ENCODE measurements at regions not wholly inside any gene's neighbourhood (a gene's known extent, or its start where the extent isn't known, plus 50 kb on each side); places are given as distances from the start of the nearest gene placed in this dataset.

DNA sequence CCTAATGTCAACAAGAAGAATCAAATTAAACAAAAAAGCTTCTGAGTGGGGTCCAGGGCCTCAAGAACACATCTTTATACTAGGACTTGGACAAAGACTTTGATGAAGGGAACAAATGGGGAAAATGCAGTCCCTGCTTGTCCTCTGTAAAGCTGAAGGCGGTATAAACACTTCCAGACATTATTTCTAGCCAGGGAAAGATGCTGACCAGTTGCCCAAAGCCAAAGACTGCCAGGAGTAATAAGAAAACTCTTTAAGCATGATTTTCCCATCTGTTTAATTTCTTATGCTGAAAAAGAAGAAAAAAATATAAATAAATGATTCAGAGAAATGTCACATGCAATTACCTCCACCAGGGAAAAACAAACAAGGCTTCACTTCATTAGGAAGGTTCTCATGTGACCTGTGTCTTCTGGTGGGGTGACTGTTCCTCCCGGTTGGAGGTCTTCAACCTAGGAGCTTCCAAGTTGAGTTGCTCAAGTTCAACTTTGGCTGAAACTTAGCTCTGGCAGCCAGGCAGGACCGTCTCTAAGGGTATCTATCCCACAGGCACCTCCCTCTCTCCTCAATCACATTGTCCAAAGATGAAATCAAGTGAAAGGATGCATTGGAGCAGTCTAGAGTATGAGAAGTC, 65.2 kb upstream of the KCNE2 start:
- H3K4me3 ChIP-seq (ENCODE audit: low read depth, low read length) = no peak overlapping the region
- TF ChIP-seq, protein P1, sequence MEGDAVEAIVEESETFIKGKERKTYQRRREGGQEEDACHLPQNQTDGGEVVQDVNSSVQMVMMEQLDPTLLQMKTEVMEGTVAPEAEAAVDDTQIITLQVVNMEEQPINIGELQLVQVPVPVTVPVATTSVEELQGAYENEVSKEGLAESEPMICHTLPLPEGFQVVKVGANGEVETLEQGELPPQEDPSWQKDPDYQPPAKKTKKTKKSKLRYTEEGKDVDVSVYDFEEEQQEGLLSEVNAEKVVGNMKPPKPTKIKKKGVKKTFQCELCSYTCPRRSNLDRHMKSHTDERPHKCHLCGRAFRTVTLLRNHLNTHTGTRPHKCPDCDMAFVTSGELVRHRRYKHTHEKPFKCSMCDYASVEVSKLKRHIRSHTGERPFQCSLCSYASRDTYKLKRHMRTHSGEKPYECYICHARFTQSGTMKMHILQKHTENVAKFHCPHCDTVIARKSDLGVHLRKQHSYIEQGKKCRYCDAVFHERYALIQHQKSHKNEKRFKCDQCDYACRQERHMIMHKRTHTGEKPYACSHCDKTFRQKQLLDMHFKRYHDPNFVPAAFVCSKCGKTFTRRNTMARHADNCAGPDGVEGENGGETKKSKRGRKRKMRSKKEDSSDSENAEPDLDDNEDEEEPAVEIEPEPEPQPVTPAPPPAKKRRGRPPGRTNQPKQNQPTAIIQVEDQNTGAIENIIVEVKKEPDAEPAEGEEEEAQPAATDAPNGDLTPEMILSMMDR (IDR thresholded peaks at IDR 0.05; ENCODE audit: borderline replicate concordance, insufficient read depth, low read depth, low read length) = no peak

DNA sequence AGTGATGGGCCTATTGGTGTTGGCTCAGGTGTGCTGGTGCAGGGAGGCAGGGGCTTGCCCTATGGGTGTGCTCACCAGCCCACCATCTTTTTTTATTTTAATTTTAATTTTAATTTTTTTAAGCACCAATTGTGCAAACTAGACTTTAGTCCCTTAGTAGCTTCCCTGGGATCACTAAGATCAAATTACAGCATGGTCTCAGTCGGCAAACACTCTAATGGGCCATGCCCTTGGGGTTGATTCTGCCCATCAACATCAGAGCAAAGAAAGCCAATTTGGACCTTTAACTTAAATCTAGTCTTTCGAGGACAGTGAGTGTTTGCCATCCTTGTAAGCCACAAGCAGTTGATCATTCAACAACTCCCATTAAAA, 64.7 kb upstream of the KCNE2 start:
- no peak overlapping the region for H3K4me3 ChIP-seq (ENCODE audit: low read depth, low read length)
- TF ChIP-seq, protein P1 (IDR thresholded peaks at IDR 0.05; ENCODE audit: borderline replicate concordance, insufficient read depth, low read depth, low read length) = no peak

DNA sequence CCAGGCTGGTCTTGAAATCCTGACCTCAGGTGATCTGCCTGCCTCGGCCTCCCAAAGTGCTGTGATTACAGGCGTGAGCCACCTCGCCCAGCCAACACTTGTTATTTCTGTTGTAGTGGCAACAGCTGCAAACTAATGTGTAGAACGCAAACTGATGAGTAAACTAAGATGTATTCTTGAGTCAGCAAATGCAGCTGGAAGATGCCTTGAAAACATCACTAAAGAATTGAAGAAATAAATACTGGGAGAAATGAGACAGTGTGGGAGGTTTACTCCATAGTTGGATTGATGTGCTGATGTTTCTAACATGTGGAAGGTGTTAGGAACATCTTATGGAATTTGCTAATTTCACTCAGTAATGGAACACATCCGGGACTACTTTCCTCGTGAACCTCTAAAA, 61.3 kb upstream of the KCNE2 start:
- no peak overlapping the region for H3K4me3 ChIP-seq (ENCODE audit: low read depth, low read length)

DNA sequence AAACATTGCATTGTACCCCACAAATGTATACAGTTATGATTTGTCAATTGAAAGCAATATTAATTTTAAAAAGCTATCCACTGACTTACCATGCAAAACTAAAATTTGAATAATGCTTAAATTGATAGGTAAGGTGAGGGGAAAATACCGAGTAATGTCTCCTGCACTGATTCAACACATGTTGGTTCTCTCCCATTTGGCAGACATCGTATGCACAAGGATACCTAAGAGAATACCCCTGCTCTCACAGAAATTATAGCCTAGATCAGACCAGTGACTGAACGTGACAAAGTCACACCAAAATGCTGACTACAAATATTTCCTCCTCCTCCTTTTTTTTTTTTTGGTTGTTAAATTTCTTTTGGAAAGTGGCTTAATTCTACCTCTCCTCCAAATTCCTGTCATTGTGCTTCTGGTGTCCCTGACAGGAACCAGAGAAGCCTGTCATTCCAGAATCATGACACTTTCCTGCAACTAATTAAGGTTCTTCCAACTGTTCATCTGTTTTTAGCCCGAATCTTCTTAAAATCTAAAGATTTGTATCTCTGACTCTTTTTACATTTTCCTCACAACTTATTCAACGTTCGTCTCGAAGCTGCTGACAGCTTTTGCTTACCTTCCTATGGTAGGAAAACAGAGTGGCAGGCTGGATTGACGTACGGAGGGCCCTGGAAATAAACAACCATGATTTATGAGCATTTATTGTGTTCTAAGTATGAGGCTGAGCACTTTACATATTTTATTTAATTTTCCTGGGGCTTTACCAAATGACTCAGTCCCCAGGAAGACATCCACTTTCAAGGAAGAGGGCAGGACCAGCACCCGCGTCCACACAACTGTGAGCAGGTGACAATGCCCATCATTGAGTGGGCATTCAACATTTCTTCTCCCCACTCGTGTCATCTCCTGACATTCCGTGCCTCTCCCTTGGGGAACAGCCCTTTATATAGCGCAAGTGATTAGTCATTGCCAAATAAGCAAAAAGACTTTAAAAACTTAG, 57.9 kb upstream of the KCNE2 start:
- no peak overlapping the region for H3K4me3 ChIP-seq (ENCODE audit: low read depth, low read length)
- TF ChIP-seq, protein P1 (IDR thresholded peaks at IDR 0.05; ENCODE audit: borderline replicate concordance, insufficient read depth, low read depth, low read length) = no peak

More for the DNA sequence above, 61.3 kb upstream of the KCNE2 start:
- TF ChIP-seq, protein P1 (IDR thresholded peaks at IDR 0.05; ENCODE audit: borderline replicate concordance, insufficient read depth, low read depth, low read length) = no peak

DNA sequence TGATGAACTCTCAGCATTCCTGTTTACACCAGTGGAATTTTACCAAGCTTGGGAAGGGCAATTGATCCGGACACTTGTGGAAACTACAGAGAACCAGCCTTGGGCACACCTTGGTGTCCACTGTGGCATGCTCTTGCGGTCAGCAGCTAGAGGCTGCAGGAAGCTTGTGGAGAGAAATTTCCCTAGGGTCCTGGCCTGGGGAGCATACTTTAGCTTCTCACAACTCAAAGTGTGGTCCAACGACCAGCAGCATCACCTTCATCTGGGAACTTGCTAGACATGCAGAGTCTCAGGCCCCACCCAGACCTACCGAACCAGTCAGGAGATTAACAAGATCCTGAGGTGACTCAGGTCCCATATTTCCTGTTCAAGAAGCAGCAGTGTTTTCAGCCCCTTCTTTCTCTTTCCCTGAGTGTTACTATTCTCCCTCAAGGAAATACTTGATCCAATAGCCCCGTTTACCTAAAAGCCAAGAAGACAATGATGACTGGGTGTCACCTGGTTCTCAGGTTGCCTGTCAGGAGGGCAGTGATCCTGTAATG, 55.7 kb upstream of the KCNE2 start:
- TF ChIP-seq, protein P1 (IDR thresholded peaks at IDR 0.05; ENCODE audit: borderline replicate concordance, insufficient read depth, low read depth, low read length) = no peak
- no peak overlapping the region for H3K4me3 ChIP-seq (ENCODE audit: low read depth, low read length)

DNA sequence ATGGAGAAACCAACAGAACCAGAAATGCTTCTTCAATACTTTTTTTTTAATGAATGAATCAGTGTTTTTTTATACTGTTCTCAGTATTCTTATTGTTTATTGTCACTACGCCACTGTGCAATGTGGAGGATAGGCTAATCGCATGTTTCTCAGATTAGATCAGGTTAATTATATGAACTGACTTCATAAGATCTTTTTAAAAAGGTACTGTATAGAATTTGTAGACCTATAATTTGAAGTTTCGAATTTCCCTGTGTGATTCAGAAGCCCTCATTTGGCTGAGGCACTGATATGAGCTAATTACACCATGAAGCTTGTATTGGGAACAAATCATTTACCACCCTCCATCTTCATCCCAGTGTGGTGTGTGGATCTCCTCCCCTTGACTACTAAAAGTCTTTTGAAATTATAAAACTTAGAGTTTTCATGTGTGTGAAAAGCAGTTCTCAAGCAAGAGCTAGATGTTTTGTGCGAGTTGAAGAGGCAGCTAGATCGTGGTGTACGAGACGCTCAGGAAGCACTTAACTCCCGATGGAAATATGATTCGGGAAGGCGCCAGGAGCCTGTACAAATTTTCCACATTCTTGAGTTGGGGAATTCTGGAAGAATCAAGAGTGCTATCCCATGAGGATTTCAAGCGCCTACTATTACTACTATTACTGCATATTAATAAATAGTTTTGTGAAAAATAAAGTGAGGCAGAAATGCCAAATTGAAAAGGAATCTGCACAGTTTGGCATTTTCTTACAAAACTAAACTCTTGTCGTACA, 52.1 kb upstream of the KCNE2 start:
- TF ChIP-seq, protein P1 (IDR thresholded peaks at IDR 0.05; ENCODE audit: borderline replicate concordance, insufficient read depth, low read depth, low read length) = no peak
- no peak overlapping the region for H3K4me3 ChIP-seq (ENCODE audit: low read depth, low read length)

Data from GM12875 (cell line).